LNCAP (cell line): ENCODE measurements at regions not wholly inside any gene's neighbourhood (a gene's known extent, or its start where the extent isn't known, plus 50 kb on each side); places are given as distances from the start of the nearest gene placed in this dataset.

ENCODE experiments used
- TF ChIP-seq, protein P1 (sequence below): fragments of 450-650 bp; IDR thresholded peaks from 2 replicates; pipeline ENCODE4 v1.5.1; 2017; ENCODE audit warnings: mild to moderate bottlenecking

GRCh38 chr3:181086011-181086410 lies 96.5 kb upstream of the DNAJC19 start:
- TF ChIP-seq, protein P1, sequence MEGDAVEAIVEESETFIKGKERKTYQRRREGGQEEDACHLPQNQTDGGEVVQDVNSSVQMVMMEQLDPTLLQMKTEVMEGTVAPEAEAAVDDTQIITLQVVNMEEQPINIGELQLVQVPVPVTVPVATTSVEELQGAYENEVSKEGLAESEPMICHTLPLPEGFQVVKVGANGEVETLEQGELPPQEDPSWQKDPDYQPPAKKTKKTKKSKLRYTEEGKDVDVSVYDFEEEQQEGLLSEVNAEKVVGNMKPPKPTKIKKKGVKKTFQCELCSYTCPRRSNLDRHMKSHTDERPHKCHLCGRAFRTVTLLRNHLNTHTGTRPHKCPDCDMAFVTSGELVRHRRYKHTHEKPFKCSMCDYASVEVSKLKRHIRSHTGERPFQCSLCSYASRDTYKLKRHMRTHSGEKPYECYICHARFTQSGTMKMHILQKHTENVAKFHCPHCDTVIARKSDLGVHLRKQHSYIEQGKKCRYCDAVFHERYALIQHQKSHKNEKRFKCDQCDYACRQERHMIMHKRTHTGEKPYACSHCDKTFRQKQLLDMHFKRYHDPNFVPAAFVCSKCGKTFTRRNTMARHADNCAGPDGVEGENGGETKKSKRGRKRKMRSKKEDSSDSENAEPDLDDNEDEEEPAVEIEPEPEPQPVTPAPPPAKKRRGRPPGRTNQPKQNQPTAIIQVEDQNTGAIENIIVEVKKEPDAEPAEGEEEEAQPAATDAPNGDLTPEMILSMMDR, result no peak

- TF ChIP-seq, protein P1, result no peak
Measured at GRCh38 chr3:181081930-181082329, 92.4 kb upstream of the DNAJC19 start.

- TF ChIP-seq, protein P1, result no peak
Measured at GRCh38 chr3:181076558-181076957, 87.0 kb upstream of the DNAJC19 start.

- TF ChIP-seq, protein P1, result no peak
Measured at GRCh38 chr3:181075098-181075497, 85.6 kb upstream of the DNAJC19 start.

DNA sequence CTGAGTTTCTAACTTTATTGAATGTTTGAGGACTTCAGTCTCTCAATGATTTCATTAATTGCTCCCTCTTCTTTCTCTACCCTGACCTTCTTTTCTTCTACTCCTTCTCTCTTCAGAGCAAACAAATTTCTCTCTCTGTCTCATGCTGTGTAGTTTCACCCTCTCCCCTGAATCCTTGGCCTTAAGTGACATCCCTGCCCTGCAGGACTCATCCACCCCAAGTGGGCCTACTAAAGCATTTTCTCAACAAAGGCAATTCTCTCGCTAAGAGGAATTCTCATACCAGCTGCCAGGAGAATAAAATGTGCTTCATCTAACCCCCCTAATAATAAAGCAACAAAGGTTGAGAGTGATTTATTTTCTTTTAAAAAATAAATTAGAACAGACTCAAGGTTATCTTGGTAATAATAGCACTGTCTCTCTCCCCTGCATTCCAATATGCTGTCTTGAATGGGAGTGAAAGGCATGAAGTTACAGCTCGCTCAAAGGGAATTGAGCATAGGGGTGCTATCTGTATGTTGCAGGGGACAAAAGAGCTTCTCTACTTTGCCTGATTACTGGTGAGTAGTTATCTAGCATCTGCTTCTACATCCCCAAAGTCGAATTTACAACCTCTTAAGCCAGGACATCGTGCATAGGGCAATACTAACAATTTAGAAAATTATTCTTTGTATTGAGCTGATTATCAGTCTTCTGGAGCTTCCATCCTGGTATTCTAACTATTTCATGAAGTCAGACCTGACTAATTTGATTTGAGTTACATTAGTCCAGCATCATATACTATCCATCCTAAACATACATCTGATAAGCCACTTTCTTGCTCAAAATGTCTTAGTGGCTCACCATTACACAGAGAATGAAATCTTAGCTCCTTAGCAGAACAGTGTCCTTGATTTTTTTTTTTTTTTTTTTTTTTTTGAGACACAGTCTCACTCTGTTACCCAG lies 76.9 kb upstream of the DNAJC19 start:
- TF ChIP-seq, protein P1, result no peak

GRCh38 chr3:181056136-181056732 lies 66.7 kb upstream of the DNAJC19 start:
- TF ChIP-seq, protein P1, result no peak

GRCh38 chr3:181054538-181054937 lies 65.0 kb upstream of the DNAJC19 start:
- TF ChIP-seq, protein P1, result no peak
